ENCODE measurements at regions not wholly inside any gene's neighbourhood (a gene's known extent, or its start where the extent isn't known, plus 50 kb on each side); places are given as distances from the start of the nearest gene placed in this dataset.

GRCh38 chr20:53837126-53837826 lies 233.1 kb downstream of the BCAS1 start:
- DNase-seq (ENCODE audit: low read depth): no peak

DNA sequence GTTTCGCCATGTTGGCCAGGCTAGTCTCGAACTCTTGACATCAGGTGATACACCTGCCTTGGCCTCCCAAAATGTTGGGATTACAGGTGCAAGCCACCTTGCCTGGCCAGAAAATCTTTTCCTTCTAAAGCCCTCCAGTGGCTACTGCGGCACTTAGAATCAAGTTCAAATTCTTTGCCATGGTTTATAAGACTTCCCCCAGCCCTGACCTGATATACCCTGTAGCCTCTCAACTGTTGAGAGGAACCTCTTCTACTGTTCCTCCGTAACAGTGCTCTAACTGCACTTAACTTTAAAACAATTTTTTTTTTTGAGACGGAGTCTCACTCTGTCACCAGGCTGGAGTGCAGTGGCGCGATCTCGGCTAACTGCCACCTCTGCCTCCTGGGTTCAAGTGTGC lies 235.6 kb downstream of the BCAS1 start:
- DNase-seq (ENCODE audit: low read depth): no peak

- no peak for DNase-seq (ENCODE audit: low read depth)
Observed at GRCh38 chr20:53834062-53834442, 236.3 kb downstream of the BCAS1 start.

- no peak for DNase-seq (ENCODE audit: low read depth)
Observed at GRCh38 chr20:53833333-53834061, 236.9 kb downstream of the BCAS1 start.

DNA sequence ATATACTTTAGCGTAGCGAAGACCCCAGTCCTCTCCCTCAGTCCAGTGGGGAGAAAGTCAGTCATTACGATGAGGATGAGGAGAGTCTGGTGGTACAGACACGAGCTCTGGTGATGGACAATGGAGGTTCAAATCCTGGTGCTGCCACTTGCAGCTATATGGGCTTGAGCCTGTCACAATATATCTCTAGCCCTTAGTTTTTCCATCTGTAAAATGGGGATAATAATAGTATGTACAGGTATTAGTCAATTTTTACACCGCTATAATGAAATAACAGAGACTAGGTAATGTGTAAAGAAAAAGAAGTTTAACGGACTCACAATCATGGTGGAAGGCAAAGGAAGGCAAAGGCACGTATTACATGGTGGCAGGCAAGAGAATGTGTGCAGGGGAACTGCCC lies 237.9 kb downstream of the BCAS1 start:
- DNase-seq (ENCODE audit: low read depth): no peak

DNA sequence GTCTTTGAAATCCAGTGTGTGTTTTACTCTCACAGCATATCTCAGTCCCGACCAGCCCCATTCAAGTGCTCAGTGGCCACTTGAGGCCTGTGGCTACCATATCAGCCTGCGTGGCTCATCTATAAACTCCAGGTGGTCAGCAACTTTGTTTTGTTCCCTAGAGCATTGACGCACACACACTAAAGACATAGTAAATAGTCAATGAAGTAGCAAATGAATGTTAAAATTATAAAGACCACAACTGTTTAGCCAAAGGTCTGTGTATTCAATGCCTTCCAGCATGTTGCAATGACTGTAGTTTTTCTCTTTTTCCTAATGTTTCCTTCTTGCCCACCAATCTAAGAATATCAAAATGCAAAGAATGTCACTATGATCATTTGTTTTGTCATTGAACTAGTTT lies 238.2 kb upstream of the ZNF217 start:
- no peak for DNase-seq (ENCODE audit: low read depth)

DNA sequence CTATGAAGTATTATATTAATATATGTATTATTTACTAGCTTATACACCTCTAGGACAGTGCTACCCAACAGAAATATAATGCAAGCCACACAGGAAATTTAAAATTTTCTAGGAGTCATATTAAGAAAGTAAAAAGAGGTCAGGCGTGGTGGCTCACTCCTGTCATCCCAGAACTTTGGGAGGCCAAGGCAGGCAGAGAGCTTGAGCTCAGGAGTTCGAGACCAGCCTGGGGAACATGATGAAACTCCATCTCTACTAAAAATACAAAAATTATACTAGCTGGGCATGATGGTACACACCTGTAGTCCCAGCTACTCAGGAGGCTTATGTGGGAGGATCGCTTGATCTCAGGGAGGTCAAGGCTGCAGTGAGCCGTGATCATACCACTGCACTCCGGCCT lies 237.6 kb upstream of the ZNF217 start:
- DNase-seq (ENCODE audit: low read depth): no peak

DNA sequence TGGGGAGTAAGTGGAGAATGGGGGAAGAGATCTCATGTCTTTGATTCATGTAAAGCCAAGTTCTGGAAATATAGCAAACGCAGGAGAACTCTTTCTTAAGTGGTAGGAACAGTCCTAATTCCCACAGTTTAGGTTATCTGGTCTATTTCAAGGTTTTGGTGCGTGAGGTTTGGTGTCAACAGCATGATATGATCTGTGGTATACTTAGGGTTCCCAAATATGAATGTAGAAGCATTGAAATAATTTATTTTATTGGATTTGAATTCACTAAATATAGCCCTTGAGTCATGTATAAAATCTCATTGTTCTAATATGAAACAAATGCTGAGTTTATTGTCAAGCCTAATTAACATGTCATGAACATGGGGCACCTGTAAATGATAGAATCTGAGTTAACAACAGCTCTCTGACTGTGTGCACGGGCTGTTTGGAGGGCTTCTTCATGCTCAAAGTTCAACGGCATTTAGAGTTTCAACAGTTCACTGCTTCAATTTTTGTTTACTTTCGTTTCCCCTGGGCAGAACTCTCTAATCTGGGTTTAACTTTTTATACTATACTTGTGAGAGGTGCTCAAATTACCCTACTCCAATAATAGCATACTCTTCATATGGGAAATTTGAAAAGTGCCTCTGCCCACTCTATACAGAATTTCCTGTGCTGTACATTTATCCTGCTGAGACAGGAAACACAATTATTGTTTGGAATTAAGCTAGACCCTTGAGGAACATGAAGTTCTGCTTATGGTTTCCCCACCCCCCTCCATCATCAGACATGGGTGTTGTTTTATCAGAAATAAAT lies 236.3 kb upstream of the ZNF217 start:
- DNase-seq (ENCODE audit: low read depth): peak; percentile 67

GRCh38 chr20:53829255-53829723 lies 235.7 kb upstream of the ZNF217 start:
- DNase-seq (ENCODE audit: low read depth): peak; percentile 95

DNA sequence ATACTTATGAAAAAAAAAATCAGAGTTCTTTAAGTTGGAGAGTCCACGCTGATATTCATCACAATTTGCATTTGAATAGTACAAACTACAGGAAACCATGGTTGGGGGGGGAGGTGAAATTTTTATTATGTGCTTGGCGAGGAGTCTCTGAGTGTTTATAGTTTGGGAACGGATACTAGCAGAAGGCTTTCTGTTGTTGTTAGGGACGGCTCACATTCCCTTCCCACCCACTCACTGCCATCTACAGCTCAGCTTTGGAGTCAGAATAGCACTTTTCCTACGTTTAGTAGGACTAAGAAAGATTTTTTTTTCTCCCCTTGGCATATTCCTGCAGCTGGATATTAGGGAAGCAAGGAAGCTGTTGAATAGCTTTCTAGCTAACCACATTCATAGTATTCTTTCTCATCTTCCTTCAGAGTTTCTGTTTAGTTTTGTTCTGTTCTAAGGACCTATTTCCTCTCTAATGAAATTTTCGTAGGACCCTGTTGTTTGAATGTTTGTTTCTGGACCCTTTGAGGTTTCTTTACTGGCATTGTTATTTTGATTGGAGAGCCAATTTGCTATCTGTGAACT lies 235.1 kb upstream of the ZNF217 start:
- peak; percentile 92 for DNase-seq (ENCODE audit: low read depth)

- peak; percentile 95 for DNase-seq (ENCODE audit: low read depth)
Observed at GRCh38 chr20:53828088-53828681, 234.5 kb upstream of the ZNF217 start.

- no peak for DNase-seq (ENCODE audit: low read depth)
Observed at GRCh38 chr20:53827292-53828087, 233.9 kb upstream of the ZNF217 start.

DNA sequence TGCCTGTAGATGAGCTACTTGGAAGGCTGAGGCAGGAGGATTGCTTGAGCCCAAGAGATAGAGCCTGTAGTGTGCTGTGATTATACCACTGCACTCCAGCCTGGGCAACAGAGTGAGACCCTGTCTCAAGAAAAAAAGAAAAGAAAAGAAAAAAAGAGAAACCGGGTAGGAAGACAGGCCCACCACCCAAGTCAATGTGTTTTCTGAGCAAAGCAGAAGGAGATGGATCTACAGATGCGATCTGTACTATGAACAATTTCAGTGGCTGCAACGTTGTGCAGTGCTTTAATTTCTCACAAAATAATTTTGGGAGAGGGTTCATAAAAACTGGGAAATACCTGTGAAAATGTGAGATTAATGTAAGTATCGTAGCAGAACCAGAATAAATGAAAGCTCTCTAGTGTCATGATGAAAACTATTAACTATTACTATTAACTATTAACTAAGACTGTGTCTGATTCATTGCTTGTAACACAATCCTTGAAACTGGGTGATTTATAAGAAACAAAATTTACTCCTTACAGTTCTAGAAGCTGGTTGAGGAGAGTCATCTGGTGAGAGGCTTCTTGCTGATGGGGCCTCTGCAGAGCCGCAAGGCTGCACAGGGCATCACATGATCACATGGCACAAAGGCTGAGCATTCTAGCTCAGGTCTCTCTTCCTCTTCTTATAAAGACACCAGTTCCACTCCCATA lies 233.1 kb upstream of the ZNF217 start:
- DNase-seq (ENCODE audit: low read depth): no peak

- no peak for DNase-seq (ENCODE audit: low read depth)
Observed at GRCh38 chr20:53826090-53826489, 232.5 kb upstream of the ZNF217 start.

DNA sequence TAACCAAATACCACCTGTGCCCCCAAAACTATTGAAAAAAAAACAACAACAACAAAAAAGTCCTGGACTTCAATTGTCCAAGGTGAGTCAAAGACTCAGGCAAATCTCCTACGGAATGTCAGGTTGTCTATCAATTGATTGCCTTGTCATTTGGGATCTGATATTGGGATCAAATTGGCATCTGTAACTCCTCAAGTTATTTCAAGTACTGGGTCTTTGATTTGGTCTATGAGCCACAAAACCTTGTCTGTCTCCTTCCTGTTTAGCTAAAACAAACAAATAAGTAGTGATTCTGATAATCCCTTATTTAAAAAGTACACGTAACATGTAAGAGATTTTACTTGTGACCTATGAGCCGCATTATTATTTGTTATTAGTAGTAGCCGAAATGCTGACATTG lies 231.6 kb upstream of the ZNF217 start:
- no peak for DNase-seq (ENCODE audit: low read depth)

- DNase-seq (ENCODE audit: low read depth): no peak
Observed at GRCh38 chr20:53824779-53825178, 231.1 kb upstream of the ZNF217 start.

DNA sequence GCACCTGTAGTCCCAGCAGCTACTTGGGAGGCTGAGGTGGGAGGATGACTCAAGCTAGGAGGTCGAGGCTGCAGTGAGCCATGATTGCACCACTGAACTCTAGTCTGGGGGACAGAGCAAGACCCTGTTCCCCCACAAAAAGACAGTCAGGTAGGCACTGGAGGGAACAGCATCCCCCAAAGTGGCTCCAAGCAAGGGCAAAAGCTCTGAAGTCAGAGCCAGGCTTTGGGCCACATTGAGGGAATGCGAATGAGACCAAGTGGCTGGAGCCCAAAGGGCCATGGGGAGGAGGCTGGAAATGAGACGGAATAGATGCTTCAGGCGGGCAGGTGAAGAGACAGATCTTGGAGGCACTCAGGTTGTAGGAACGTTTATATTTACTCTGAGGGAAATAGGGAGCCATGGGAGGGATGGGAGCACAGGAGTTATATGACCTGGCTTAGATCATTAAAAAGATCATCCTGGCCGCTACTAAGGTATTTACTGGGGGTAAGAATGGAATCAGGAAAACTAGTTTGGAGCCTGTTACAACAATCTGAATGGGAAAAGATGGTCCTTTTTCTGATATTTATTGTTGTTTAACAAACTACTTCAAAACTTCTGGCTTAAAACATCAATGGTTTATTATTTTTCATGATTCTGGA lies 229.6 kb upstream of the ZNF217 start:
- no peak for DNase-seq (ENCODE audit: low read depth)

GRCh38 chr20:53822534-53822933 lies 228.9 kb upstream of the ZNF217 start:
- DNase-seq (ENCODE audit: low read depth): no peak

- no peak for DNase-seq (ENCODE audit: low read depth)
Observed at GRCh38 chr20:53819973-53820451, 226.4 kb upstream of the ZNF217 start.

Measured in GM04504 (cell line).